ENCODE measurements at regions not wholly inside any gene's neighbourhood (a gene's known extent, or its start where the extent isn't known, plus 50 kb on each side); places are given as distances from the start of the nearest gene placed in this dataset.

- 0 out of 2 replicates have a peak, but pooled peaks cover 2% of the 10 kb centered on the region for H3K27me3 ChIP-seq (ENCODE audit: control insufficient read depth, insufficient read depth, low read length)
- no peaks in the 10 kb centered on the region for H3K36me3 ChIP-seq (ENCODE audit: control insufficient read depth, insufficient read depth, low read length)
- CTCF ChIA-PET: no interaction called here
- intact Hi-C loops (cut with micrococcal nuclease; ENCODE audit: unreplicated experiment) (loop anchor here (5.0 kb wide), 1 partner anchor 41 kb away; no protein-coding TSS in a partner anchor), in situ Hi-C loops (cut with HindIII; ENCODE audit: low pct_unique_long_range_greater_than_20kb, low sequenced_read_pairs) (no loop called here)
- POLR2A ChIA-PET: no interaction called here
- H3K4me1 ChIP-seq (ENCODE audit: control insufficient read depth, insufficient read depth, low read length): no peaks in the 10 kb centered on the region
- H3K27ac ChIP-seq (ENCODE audit: low read length): no peak overlapping the region
- ATAC-seq (no peak), DNase-seq (ENCODE audit: low read depth, low spot score) (no peak)
- H3K9me3 ChIP-seq (ENCODE audit: control insufficient read depth, insufficient read depth, low read depth, low read length): no peaks in the 10 kb centered on the region
- no TSS peak for BruUV-seq (replicated peaks)
- H3K4me3 ChIP-seq (ENCODE audit: low read depth in 2 of 2, low read length in 2 of 2): no peak overlapping the region
- TF ChIP-seq SIN3A (IDR thresholded peaks at IDR 0.05; ENCODE audit: borderline replicate concordance, insufficient read depth, low read depth, low read length) (no peak), POLR2AphosphoS5 (IDR thresholded peaks at IDR 0.05; ENCODE audit: low read depth, low read length) (no peak), TCF7L2 (IDR thresholded peaks at IDR 0.05; ENCODE audit: low read depth, low read length) (no peak), CTCF (IDR thresholded peaks at IDR 0.05) (no peak), REST (IDR thresholded peaks at IDR 0.05; ENCODE audit: insufficient read depth in 1 of 2, low read depth in 2 of 2, low read length in 1 of 2) (no peak)
Observed at GRCh38 chr9:32906213-32906612, 95.2 kb downstream of the APTX start.

- in situ Hi-C loops (cut with HindIII; ENCODE audit: low pct_unique_long_range_greater_than_20kb, low sequenced_read_pairs): no loop called here
- no peak for ATAC-seq
- ChIA-PET CTCF (no interaction called here), POLR2A (no interaction called here)
- no peak overlapping the region for H3K27ac ChIP-seq (ENCODE audit: low read length)
- intact Hi-C loops (cut with micrococcal nuclease; ENCODE audit: unreplicated experiment): no loop called here
- H3K4me3 ChIP-seq (ENCODE audit: low read depth in 2 of 2, low read length in 2 of 2): no peak overlapping the region
- H3K4me1 ChIP-seq (ENCODE audit: control insufficient read depth, insufficient read depth, low read length): no peaks in the 10 kb centered on the region
- DNase-seq (ENCODE audit: low read depth, low spot score): no peak
- BruUV-seq (replicated peaks): no TSS peak
- no peaks in the 10 kb centered on the region for H3K27me3 ChIP-seq (ENCODE audit: control insufficient read depth, insufficient read depth, low read length)
- H3K36me3 ChIP-seq (ENCODE audit: control insufficient read depth, insufficient read depth, low read length): no peaks in the 10 kb centered on the region
- no peaks in the 10 kb centered on the region for H3K9me3 ChIP-seq (ENCODE audit: control insufficient read depth, insufficient read depth, low read depth, low read length)
- no peak for TF ChIP-seq TCF7L2 (IDR thresholded peaks at IDR 0.05; ENCODE audit: low read depth, low read length)
- TF ChIP-seq POLR2AphosphoS5 (IDR thresholded peaks at IDR 0.05; ENCODE audit: low read depth, low read length): no peak
- TF ChIP-seq CTCF (IDR thresholded peaks at IDR 0.05): no peak
- TF ChIP-seq REST (IDR thresholded peaks at IDR 0.05; ENCODE audit: insufficient read depth in 1 of 2, low read depth in 2 of 2, low read length in 1 of 2): no peak
- TF ChIP-seq SIN3A (IDR thresholded peaks at IDR 0.05; ENCODE audit: borderline replicate concordance, insufficient read depth, low read depth, low read length): no peak
Observed at GRCh38 chr9:32915802-32916201, 85.6 kb downstream of the APTX start.

Data from Panc1 (cell line).